CD4-positive, alpha-beta T cell treated with Interleukin-1 beta for 1 hour (primary cell): ENCODE measurements at regions not wholly inside any gene's neighbourhood (a gene's known extent, or its start where the extent isn't known, plus 50 kb on each side); places are given as distances from the start of the nearest gene placed in this dataset.
"Not testable (repeated sequence)": the region's sequence is repeated elsewhere in the genome, so short reads cannot be mapped to it uniquely, and the experiment has no call there.

Experiments used
- DNase-seq, 2 donors: peaks; one replicate each; pipeline ENCODE4 v3.0.0-alpha.2; 2020 to 2022

GRCh38 chr11:97461044-97461880 is 1071.4 kb downstream of the JRKL start:
- DNase-seq: no peak

DNA sequence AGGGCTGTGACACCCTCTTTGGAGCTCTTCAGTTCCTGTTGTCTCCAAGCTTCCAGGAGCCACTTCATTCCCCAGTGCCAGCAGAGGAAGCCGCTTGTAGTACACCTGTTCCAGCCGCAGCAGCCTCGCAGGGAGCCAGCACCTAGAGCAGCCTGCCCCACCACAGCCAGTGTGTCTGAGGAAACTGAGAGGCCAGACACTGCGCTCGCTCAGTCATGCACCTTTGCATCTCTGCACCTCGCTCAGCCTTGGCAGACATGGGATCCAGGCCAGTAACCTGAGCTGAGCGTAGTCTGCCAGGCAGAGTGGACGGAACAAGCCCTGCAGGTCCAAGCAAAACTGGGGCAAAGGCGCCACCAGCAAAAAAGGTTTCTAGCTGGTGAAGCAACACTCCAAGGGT is 1072.1 kb downstream of the JRKL start:
- no peak for DNase-seq

GRCh38 chr11:97463891-97464290 is 1074.1 kb downstream of the JRKL start:
- no peak for DNase-seq

DNA sequence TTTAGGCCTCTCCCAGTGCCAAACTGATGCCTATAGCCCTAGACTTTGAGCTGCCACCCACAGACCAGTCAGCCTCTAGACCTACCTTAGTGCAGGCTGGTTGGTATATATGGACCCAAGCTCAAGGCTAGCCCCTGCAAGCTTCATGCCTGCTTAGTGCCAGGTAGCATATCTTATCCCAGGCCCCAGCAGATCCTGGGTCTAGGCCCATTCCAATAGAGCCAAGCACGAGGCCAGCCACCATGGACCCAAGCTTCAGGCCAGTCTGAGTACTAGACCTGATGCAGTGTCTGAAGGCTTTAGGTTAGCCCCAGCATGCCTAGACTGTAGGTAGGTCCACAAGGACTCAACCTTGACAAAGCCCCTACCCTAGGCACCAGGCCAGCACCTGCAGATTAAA is 1081.7 kb downstream of the JRKL start:
- DNase-seq: no peak

DNA sequence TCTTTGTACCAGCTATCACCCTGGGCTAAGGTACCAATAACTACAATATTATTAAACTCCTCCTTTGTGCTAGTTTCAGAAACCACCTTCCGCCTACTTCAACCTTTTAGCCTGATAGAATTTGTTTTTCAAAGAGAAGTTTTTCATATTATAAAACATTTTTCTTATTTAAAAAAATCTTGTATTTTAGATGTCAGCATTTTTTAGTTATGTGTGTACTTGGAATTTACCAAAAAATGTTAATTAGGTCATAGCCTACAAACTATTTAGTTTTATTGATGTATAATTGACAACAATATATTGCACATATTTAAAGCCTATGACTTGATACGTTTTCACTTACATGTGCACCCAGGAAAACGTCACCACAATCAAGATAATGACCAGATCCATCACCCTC is 1097.6 kb downstream of the JRKL start:
- DNase-seq: no peak

- no peak for DNase-seq
Measured at GRCh38 chr11:97498891-97499290, 1109.1 kb downstream of the JRKL start.

GRCh38 chr11:97502201-97502600 is 1112.4 kb downstream of the JRKL start:
- DNase-seq: no peak

- DNase-seq: no peak
Measured at GRCh38 chr11:97506076-97506759, 1116.4 kb downstream of the JRKL start.

- no peak for DNase-seq
Measured at GRCh38 chr11:97514446-97514845, 1124.6 kb downstream of the JRKL start.

GRCh38 chr11:97516688-97517087 is 1126.9 kb downstream of the JRKL start:
- DNase-seq: no peak

GRCh38 chr11:97525273-97525672 is 1135.5 kb downstream of the JRKL start:
- DNase-seq: no peak

DNA sequence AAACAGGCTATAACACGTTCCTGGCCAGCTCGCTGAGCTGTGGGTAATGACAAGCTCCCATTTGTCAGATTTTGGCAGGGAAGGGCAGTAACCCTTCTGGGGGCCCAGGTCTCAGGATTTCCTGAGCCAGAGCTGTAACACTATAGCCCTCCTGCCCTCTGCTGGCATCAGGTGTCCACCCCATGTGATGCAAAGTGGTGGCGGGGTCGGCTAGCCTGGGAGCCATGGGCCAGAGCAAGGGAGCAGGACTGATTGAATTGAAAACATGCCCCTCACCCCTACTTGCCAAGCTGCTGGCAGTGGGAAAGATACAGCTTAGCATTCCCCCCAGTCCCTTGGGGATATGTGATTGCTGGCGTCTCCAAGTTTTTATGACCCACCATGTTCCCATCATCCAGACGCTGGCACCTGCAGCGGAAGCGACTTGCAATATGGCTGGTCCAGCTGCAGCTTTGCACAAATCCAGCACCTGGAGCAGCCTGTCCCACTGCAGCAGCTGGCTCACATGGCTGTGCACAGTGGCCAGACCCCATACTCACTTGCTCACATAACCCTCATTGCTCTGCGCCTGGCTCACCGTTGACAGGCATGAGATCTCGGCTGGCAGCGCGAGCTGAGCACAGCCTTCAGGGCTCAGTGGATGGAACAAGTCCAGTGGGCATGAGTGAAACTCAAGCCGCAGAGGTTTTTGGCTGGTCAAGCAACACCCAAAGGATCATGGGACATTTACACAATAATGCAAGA is 1147.8 kb downstream of the JRKL start:
- no peak for DNase-seq

GRCh38 chr11:97544431-97544830 is 1154.6 kb downstream of the JRKL start:
- no peak for DNase-seq

GRCh38 chr11:97548280-97548679 is 1158.5 kb downstream of the JRKL start:
- no peak for DNase-seq

GRCh38 chr11:97557399-97557798 is 1167.6 kb downstream of the JRKL start:
- no peak for DNase-seq

DNA sequence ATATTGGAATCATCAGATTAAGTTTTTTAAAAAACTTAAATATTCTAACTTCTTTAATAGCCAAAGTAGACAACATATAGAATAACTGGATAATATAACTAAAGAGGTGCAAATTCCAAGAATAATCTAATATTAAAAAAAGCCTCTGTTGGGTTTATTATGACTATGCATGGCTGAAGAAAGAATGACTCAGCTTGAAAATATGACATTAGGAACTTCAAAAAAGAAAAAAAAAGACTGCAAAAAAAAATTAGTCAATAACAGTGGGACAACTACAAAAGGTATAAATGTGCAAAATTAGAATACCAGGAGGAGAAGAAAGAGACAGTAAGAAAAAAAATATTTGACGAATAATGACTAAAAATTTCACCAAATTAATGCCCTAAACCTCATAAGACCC is 1178.0 kb downstream of the JRKL start:
- no peak for DNase-seq

DNA sequence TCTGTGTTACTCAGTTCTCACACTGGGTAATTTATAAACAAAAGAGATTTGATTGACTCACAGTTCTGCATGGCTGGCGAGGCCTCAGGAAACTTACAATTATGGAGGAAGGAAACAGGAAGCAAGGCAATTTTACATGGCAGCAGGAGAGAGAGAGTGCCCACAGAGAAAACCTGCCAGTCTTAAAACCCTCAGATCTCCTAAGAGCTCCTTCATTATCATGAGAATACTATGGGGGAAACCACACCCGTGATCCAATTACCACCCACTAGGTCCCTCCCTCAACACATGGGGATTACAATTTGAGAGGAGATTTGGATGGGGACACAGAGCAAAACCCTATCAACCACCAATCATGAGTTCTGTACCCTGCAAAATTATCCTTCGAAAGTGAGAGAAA is 1180.8 kb downstream of the JRKL start:
- no peak for DNase-seq

- DNase-seq: not testable (repeated sequence)
Measured at GRCh38 chr11:97573771-97574170, 1184.0 kb downstream of the JRKL start.

DNA sequence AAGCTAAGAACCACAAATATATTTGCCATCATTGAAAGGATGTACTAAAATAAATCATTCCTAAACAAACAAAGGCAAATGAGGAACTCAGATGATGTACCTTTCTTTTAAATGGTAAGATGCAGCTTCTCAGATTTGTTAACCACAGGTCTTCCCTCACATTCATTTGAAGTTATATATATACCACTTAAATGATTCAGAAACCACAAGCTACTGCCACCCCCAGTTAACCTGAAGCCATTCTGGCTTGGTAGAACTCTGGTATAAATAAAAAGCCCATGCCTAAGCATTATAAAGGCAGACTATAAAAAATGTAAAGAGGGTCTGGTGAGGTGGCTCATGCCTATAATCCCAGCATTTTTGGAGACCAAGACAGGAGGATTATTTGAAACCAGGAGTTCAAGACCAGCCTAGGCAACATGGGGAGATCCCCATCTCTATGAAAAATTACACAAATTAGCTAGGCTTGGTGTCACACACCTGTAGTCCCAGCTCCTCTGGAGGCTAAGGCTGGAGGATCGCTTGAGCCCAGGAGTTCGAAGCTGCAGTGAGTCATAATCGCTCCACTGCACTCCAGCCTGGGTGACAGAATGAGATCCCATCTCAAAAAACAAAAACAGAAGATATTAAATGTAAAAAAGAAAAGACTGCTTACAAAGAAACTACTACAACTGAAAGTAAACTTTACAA is 1185.3 kb downstream of the JRKL start:
- no peak for DNase-seq

- DNase-seq: no peak
Measured at GRCh38 chr11:97607291-97608000, 1217.6 kb downstream of the JRKL start.

GRCh38 chr11:97610000-97610399 is 1220.2 kb downstream of the JRKL start:
- DNase-seq: no peak

GRCh38 chr11:97610854-97611253 is 1221.0 kb downstream of the JRKL start:
- no peak for DNase-seq
